OCI-LY7 (cell line): ENCODE measurements at regions not wholly inside any gene's neighbourhood (a gene's known extent, or its start where the extent isn't known, plus 50 kb on each side); places are given as distances from the start of the nearest gene placed in this dataset.

Experiments
- BruUV-seq: library from RNA; stranded (reverse); fragments of 400-500 nt; replicated peaks from 2 replicates; lab custom pipeline; 2021; lab: Mats Ljungman, UMichigan
- CTCF ChIA-PET: fragments of 300-600 bp; sonication (Branson Sonifier 250); formaldehyde crosslinking; loops from one replicate; lab custom pipeline; 2022; ENCODE audit warnings: antibody characterized with exemption; ENCODE audit not compliant: unreplicated experiment; lab: Charles Lee
- POLR2A ChIA-PET: fragments of 300-600 bp; sonication (Branson Sonifier 250); formaldehyde crosslinking; loops from one replicate; lab custom pipeline; 2022; ENCODE audit warnings: antibody characterized with exemption; lab: Charles Lee
- DNase-seq: peaks from one replicate; pipeline ENCODE4 v3.0.0-alpha.2; 2015; ENCODE audit warnings: low spot score
- H2AFZ ChIP-seq: fragments of 200-600 bp; sonication (generic), shearing (Covaris generic); 2 replicates; pipeline ENCODE4 v1.6.1; 2014; ENCODE audit warnings: mild to moderate bottlenecking, antibody characterized with exemption, low read length, moderate library complexity
- H3K27ac ChIP-seq: fragments of 200-600 bp; sonication (generic); 2 replicates; pipeline ENCODE4 v1.5.1; 2014; ENCODE audit warnings: mixed run types, low read depth, mild to moderate bottlenecking, moderate library complexity, low read length, inconsistent platforms; ENCODE audit not compliant: poor library complexity, severe bottlenecking
- H3K36me3 ChIP-seq: fragments of 200-600 bp; sonication (generic); 2 replicates; pipeline ENCODE4 v1.6.1; 2014; ENCODE audit warnings: mild to moderate bottlenecking, antibody characterized with exemption, low read length, moderate library complexity, mixed read lengths; ENCODE audit not compliant: insufficient read depth
- H3K4me1 ChIP-seq: fragments of 200-600 bp; sonication (generic); 2 replicates; pipeline ENCODE4 v1.5.1; 2014; ENCODE audit warnings: mild to moderate bottlenecking, low read length; ENCODE audit not compliant: insufficient read depth, poor library complexity, severe bottlenecking
- H3K4me2 ChIP-seq: fragments of 200-600 bp; sonication (generic); 2 replicates; pipeline ENCODE4 v1.6.1; 2014; ENCODE audit warnings: mild to moderate bottlenecking, low read length
- H3K4me3 ChIP-seq: fragments of 200-600 bp; sonication (generic); 2 replicates; pipeline ENCODE4 v1.5.1; 2014; ENCODE audit warnings: mild to moderate bottlenecking, low read depth, low read length; ENCODE audit not compliant: poor library complexity, severe bottlenecking
- H3K79me2 ChIP-seq: fragments of 200-600 bp; sonication (generic); 2 replicates; pipeline ENCODE4 v1.6.1; 2016; ENCODE audit warnings: low read depth, mild to moderate bottlenecking, low read length, moderate library complexity, mixed read lengths; ENCODE audit not compliant: insufficient read depth
- H3K9me2 ChIP-seq: fragments of 200-600 bp; sonication (generic); 2 replicates; pipeline ENCODE4 v1.6.1; 2016; ENCODE audit warnings: mild to moderate bottlenecking, low read length, mixed read lengths; ENCODE audit not compliant: insufficient read depth
- H3K9me3 ChIP-seq: fragments of 200-600 bp; sonication (generic); 2 replicates; pipeline ENCODE4 v1.6.1; 2014; ENCODE audit warnings: mild to moderate bottlenecking, mixed run types, low read length, mixed read lengths
- H4K20me1 ChIP-seq: fragments of 200-600 bp; sonication (generic); 2 replicates; pipeline ENCODE4 v1.6.1; 2014; ENCODE audit warnings: mild to moderate bottlenecking, antibody characterized with exemption, low read length, moderate library complexity, mixed read lengths; ENCODE audit not compliant: insufficient read depth
- EZH2phosphoT487 ChIP-seq: fragments of 200-600 bp; sonication (generic); IDR thresholded peaks from 2 replicates; pipeline ENCODE4 v1.6.1; 2018; ENCODE audit warnings: low read depth, borderline replicate concordance, mild to moderate bottlenecking, mixed run types, antibody characterized with exemption, low read length, moderate library complexity, mixed read lengths
- intact Hi-C: fragments of 100-400 bp; cut with micrococcal nuclease; formaldehyde crosslinking; loops from one replicate; pipeline ENCODE4 v1.10.0; 2022; ENCODE audit not compliant: unreplicated experiment
- TF ChIP-seq, protein P1 (sequence below): fragments of 200-600 bp; sonication (generic); conservative IDR thresholded peaks from 2 replicates; pipeline ENCODE4 v1.5.1; 2014; ENCODE audit warnings: mild to moderate bottlenecking, antibody characterized with exemption, low read length, moderate library complexity, mixed read lengths

DNA sequence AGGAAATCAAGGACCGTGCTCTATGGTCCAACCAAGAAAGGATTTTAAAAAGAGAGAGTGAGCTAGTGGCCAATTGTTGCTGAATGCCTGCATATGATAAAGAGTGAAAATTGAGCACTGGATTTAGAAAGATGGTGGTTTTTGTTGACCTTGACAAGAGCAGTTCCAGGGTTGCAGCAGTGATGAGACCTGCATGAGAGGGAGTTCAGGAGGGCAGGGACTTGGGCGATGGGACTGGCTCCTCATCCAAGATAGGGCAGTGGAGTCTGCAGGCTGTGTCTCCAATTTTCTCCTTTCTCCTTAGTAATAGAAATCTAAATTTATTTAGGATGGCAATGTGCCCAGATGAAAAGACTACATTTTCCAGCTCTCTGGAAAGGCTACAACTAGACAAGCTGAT is 94.0 kb upstream of the B3GAT1 start:
- H3K9me3 ChIP-seq: no peaks in the 10 kb centered on the region
- intact Hi-C loops: no loop called here
- ChIA-PET CTCF (no interaction called here), POLR2A (no interaction called here)
- no peaks in the 10 kb centered on the region for H3K4me1 ChIP-seq
- no peaks in the 10 kb centered on the region for H3K36me3 ChIP-seq
- no peaks in the 10 kb centered on the region for H4K20me1 ChIP-seq
- no peaks in the 10 kb centered on the region for H3K79me2 ChIP-seq
- no peak for DNase-seq
- no peaks in the 10 kb centered on the region for H3K9me2 ChIP-seq
- no peak overlapping the region for H3K4me3 ChIP-seq
- TF ChIP-seq EZH2phosphoT487: no peak
- H2AFZ ChIP-seq: no peak overlapping the region
- no peak overlapping the region for H3K4me2 ChIP-seq
- no TSS peak for BruUV-seq
- no peak overlapping the region for H3K27ac ChIP-seq

DNA sequence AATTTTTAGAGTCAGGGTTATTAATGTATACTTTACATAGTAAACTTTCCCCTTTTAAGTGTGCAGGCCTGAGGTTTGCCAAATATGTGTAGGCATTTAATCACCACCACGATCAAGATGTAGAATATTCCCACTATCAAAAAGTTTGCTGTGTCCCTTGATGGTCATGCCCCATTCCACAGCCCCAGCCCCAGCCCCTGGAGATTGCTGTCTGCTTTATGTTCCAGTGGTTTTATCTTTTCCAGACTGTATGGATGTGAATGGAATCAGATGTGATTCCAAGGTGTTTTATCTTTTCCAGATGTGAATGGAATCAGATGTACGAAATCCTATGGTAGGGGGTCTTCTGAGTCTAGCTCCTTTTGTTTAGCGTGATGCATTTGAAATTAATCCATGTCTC is 93.1 kb upstream of the B3GAT1 start:
- H3K79me2 ChIP-seq: no peaks in the 10 kb centered on the region
- H3K36me3 ChIP-seq: no peaks in the 10 kb centered on the region
- POLR2A ChIA-PET: no interaction called here
- H3K27ac ChIP-seq: no peak overlapping the region
- no peaks in the 10 kb centered on the region for H3K9me3 ChIP-seq
- no peak overlapping the region for H3K4me2 ChIP-seq
- H4K20me1 ChIP-seq: no peaks in the 10 kb centered on the region
- no TSS peak for BruUV-seq
- no peak overlapping the region for H3K4me3 ChIP-seq
- intact Hi-C loops: no loop called here
- no peak for DNase-seq
- TF ChIP-seq, protein P1, sequence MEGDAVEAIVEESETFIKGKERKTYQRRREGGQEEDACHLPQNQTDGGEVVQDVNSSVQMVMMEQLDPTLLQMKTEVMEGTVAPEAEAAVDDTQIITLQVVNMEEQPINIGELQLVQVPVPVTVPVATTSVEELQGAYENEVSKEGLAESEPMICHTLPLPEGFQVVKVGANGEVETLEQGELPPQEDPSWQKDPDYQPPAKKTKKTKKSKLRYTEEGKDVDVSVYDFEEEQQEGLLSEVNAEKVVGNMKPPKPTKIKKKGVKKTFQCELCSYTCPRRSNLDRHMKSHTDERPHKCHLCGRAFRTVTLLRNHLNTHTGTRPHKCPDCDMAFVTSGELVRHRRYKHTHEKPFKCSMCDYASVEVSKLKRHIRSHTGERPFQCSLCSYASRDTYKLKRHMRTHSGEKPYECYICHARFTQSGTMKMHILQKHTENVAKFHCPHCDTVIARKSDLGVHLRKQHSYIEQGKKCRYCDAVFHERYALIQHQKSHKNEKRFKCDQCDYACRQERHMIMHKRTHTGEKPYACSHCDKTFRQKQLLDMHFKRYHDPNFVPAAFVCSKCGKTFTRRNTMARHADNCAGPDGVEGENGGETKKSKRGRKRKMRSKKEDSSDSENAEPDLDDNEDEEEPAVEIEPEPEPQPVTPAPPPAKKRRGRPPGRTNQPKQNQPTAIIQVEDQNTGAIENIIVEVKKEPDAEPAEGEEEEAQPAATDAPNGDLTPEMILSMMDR: no peak
- TF ChIP-seq EZH2phosphoT487: no peak
- H3K4me1 ChIP-seq: no peaks in the 10 kb centered on the region
- H2AFZ ChIP-seq: no peak overlapping the region
- no peaks in the 10 kb centered on the region for H3K9me2 ChIP-seq
- CTCF ChIA-PET: no interaction called here

DNA sequence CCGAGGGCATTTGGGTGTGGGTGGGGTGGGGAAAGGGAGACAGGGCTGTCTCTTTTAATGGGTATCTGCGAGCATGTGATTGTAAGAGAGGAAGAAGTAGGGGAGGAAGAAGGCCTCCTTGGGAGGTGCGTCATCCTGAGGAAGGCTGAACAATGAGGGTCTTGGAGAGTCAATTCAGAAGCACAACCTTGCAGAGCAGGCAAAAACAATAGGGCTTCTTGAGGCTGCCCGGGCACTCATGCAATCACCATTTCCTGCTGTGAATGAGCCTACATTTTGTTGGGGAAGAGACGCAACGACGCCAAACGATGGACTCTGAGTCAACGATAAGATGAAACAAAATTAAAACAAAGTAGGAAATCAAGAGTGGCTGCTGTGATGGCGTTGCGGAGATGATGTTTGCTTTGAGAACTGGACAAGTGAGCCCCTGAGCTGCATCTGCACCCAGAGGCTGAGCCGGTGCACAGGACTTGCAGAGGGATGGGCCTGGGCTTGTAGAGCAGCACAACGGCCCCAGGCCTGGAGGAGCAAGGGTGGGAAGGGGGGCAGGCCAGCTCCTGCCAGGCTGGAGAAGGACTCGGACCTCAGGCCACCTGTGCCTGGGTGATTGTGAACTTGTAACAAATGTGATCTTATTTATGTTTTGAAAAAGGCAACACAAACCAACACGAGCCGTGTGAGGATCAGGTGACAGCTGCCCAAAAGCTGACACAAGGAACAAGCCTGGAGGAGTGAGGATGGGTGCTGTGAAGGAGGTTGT is 92.3 kb upstream of the B3GAT1 start:
- intact Hi-C loops: no loop called here
- POLR2A ChIA-PET: no interaction called here
- no peaks in the 10 kb centered on the region for H3K36me3 ChIP-seq
- CTCF ChIA-PET: no interaction called here
- H3K9me2 ChIP-seq: no peaks in the 10 kb centered on the region
- TF ChIP-seq EZH2phosphoT487: no peak
- TF ChIP-seq, protein P1: no peak
- H3K27ac ChIP-seq: no peak overlapping the region
- no peaks in the 10 kb centered on the region for H4K20me1 ChIP-seq
- no TSS peak for BruUV-seq
- no peak overlapping the region for H3K4me2 ChIP-seq
- H3K4me3 ChIP-seq: no peak overlapping the region
- no peaks in the 10 kb centered on the region for H3K79me2 ChIP-seq
- no peaks in the 10 kb centered on the region for H3K4me1 ChIP-seq
- H3K9me3 ChIP-seq: no peaks in the 10 kb centered on the region
- no peak for DNase-seq
- H2AFZ ChIP-seq: no peak overlapping the region
